HG03439 (cell line): ENCODE measurements at regions not wholly inside any gene's neighbourhood (a gene's known extent, or its start where the extent isn't known, plus 50 kb on each side); places are given as distances from the start of the nearest gene placed in this dataset.

Experiments
- ATAC-seq: cut with Tn5 transposase; IDR thresholded peaks from one replicate; pipeline ENCODE4 v1.9.1; 2021; ENCODE audit warnings: mild to moderate bottlenecking, moderate library complexity; ENCODE audit not compliant: unreplicated experiment

GRCh38 chr3:77945320-77945719, 905.4 kb downstream of the ROBO2 start:
- ATAC-seq, result no peak

- no peak for ATAC-seq
Observed at GRCh38 chr3:77947671-77948070, 907.8 kb downstream of the ROBO2 start.

GRCh38 chr3:77967621-77968020, 927.7 kb downstream of the ROBO2 start:
- no peak for ATAC-seq

GRCh38 chr3:77976079-77976478, 936.2 kb downstream of the ROBO2 start:
- no peak for ATAC-seq

- ATAC-seq, result no peak
Observed at GRCh38 chr3:78003090-78003489, 963.2 kb downstream of the ROBO2 start.

- no peak for ATAC-seq
Observed at GRCh38 chr3:78004571-78004970, 964.7 kb downstream of the ROBO2 start.

GRCh38 chr3:78013653-78014052, 973.8 kb downstream of the ROBO2 start:
- no peak for ATAC-seq

- no peak for ATAC-seq
Observed at GRCh38 chr3:78015856-78016255, 976.0 kb downstream of the ROBO2 start.

GRCh38 chr3:78021710-78022109, 981.8 kb downstream of the ROBO2 start:
- no peak for ATAC-seq

- no peak for ATAC-seq
Observed at GRCh38 chr3:78022232-78022631, 982.3 kb downstream of the ROBO2 start.

- no peak for ATAC-seq
Observed at GRCh38 chr3:78023257-78023656, 983.4 kb downstream of the ROBO2 start.

- ATAC-seq, result no peak
Observed at GRCh38 chr3:78025916-78026315, 986.0 kb downstream of the ROBO2 start.

- ATAC-seq, result no peak
Observed at GRCh38 chr3:78026318-78026828, 986.5 kb downstream of the ROBO2 start.

GRCh38 chr3:78029775-78030174, 989.9 kb downstream of the ROBO2 start:
- no peak for ATAC-seq

GRCh38 chr3:78035131-78035641, 995.3 kb downstream of the ROBO2 start:
- no peak for ATAC-seq

- ATAC-seq, result no peak
Observed at GRCh38 chr3:78041486-78041885, 1001.6 kb downstream of the ROBO2 start.

- no peak for ATAC-seq
Observed at GRCh38 chr3:78046566-78046965, 1006.7 kb downstream of the ROBO2 start.

GRCh38 chr3:78048698-78049097, 1008.8 kb downstream of the ROBO2 start:
- no peak for ATAC-seq

GRCh38 chr3:78049521-78049920, 1009.6 kb downstream of the ROBO2 start:
- no peak for ATAC-seq

- ATAC-seq, result no peak
Observed at GRCh38 chr3:78050276-78051065, 1010.6 kb downstream of the ROBO2 start.

- ATAC-seq, result no peak
Observed at GRCh38 chr3:78052746-78053145, 1012.8 kb downstream of the ROBO2 start.

- ATAC-seq, result no peak
Observed at GRCh38 chr3:78066287-78066686, 1026.4 kb downstream of the ROBO2 start.

- no peak for ATAC-seq
Observed at GRCh38 chr3:78070188-78070587, 1030.3 kb downstream of the ROBO2 start.
